NCI-H1092 (cell line): ENCODE measurements at regions not wholly inside any gene's neighbourhood (a gene's known extent, or its start where the extent isn't known, plus 50 kb on each side); places are given as distances from the start of the nearest gene placed in this dataset.
A peak's percentile ranks its signal among the peaks of the same experiment; 100 is the strongest.
"Not testable (repeated sequence)": the region's sequence is repeated elsewhere in the genome, so short reads cannot be mapped to it uniquely, and the experiment has no call there.

Experiments
- DNase-seq: peaks from one replicate; lab custom pipeline; 2025; lab: John Stamatoyannopoulos, UW

DNA sequence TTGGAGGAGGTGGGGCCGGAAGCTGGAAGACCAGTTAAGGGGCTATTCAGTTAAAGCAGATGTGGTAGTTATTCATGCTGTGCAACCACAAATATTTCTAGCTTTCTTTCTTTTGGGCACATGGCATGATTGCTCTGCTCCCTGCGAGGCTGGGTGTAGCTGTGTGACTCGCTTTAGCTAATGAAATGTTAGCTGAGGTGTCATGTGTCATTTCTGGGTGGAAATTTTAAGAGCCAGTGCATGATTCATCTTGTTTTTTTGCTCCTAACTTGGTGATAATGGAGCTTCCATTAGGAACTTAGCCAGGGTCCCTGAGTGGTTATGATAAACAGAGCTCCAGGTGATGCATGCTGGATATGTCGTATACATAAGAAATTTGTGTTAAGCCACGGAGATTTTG lies 300.6 kb downstream of the SATB1 start:
- DNase-seq = no peak

DNA sequence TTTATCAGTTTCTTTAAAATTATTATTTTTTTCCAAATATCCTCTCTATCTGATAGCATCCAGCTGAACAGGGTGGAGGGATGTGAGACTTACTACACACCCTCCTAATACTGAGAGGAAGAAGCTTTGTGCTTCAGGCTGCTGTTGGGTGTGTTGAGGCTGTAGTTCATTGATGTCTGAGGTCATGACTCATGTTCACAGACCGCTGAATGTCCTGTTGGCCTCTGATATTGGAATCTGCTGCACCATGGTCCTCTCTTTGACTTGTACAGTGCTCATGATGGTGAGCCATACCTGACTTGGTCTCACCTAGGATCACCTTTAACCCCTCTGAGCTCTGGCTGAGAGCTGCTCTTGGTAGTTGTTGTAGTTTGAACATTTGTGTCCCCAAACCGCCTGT lies 302.9 kb downstream of the SATB1 start:
- DNase-seq = no peak

DNA sequence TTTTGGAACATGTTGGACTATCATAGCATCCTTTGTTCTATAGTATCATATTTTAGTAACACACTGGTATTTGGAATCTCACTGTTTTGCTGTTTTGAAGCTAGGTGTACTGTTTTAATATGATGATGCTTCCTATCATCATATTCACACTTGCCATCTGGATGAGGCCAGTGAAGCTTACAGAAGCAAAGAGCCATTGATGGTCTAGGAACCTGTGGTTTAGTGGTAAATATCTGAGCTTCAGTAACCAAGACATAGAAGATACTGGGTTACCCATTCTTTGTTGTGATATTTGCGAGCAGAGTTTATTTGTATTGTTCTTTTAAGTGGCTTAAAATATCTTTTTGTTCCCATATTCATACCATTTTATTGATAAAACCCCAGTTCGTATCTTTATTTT lies 304.1 kb downstream of the SATB1 start:
- DNase-seq = no peak

DNA sequence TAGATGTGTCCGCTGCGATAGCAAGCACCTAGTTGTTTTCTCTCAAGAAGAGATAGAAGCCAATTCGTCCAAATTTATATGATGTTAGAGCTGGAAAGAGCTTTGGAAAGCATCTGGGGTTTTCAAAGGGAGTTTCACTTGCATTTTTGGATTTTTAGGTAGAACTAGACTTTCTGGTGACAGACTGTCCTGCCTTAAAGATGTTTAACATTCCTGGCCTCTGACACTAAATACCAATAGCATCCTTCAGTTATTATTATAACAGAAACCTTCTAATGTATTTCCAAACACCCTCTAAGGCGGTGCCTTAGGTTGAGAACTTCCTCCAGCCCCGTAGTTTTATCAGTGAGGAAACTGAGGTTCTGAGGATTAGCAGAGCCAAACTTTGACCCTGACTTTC lies 305.3 kb downstream of the SATB1 start:
- no peak for DNase-seq

DNA sequence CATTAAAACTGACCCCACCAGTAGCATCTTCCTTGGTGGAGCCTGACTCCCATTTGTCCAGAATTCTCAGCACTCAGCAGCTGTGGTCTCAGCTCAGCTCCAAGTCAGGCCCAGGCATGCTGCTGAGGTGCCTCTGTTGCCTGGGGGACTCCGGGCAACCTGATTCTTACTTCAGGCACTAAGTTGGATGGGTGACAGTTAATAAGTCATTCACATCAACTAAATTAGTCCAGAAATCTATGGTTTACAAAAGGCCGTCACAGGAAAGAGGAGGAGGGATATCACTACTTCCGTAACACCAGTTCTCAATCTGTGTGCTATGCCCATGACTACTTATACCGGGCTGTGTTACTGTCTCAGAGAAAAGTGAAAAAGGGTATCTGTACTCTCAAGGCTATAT lies 310.2 kb downstream of the SATB1 start:
- DNase-seq = no peak

DNA sequence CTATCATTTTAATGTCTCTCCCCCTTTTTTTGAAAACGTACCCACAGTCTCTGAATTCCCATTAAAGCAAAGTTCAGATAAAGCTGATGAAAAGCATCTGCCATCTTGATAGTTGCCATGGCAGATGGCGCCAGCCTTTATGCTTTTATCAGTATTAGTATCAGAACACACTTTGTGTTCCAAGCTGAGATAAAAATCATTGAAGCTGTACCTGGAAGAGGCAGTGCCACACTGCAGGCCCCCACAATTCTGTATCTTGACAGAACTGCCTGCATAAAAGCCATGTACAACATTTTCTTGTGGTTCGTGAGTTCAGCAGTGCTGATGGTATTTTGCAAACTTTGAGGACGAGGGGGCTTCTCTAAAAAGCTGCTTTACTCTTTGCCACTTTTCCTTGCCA lies 311.7 kb downstream of the SATB1 start:
- no peak for DNase-seq

DNA sequence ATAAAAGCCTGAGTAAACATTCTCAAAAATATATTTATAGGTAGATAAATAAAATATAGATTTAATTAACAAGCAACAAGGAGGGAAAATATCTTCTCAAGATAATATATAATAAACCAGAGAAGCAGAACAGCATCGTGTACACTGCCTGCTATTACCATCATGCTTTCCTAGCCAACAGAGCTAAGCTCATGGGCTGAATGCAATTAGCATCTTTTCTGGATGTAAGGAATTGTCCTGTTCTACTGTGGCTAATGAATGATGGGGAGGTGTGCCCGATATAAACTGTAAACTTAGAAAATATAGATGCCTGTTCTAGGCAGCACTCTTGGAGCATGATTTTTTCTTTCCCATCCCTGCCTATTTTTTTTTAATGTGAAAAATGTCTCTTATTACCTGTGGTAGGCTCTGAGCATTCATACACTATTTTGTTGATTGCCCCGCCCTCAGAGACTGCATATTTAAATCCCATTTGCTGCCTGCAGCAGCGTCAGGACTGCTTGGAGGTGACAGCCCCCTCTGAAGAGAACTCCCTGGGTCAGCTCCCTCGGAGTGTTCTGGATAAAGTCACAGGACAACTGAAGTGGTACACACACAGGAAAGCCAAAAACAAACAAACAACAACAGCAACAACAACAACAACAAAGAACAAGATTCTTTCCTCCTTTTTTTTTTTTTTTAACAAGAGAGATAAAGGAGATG lies 312.3 kb downstream of the SATB1 start:
- no peak for DNase-seq

DNA sequence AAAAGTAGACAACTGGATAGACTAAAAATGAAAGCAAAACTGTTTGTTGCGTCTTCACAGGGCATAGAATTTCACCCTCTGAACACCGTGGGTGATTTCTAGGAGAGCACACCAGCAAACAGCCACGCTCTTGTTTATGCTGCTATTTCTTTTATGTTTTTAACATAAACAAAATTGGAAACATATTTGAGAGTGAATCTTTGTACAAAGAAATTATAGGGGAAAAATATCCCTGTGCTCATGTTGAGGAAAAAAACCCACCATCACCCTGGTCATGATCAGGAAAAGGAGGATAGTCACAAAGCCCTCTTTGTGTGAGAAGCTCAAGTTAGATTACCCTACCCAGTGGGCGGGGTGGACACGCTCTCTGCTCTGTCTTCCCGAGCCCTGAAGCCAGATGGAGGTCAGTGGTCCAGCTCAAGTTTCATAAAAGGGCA lies 313.3 kb downstream of the SATB1 start:
- peak; percentile 5 for DNase-seq

DNA sequence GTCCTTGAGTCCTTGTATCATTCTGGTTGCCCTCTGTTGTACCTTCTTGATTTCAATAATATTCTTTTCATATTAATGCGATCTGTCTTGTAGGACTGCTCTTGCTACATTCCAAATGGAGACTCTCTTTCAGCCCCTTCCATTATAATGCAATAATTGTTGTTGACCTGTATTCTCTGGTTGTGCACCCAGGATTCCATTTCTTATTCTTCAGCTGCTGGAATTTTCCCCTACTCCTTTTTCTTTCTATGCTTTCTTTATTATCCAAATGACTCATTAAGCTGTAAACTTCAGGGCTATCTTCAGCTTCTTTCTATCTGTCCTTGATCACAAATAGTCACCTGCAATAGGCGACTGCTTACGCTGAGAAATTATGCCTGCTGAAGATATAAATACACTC lies 321.5 kb downstream of the SATB1 start:
- DNase-seq = no peak

DNA sequence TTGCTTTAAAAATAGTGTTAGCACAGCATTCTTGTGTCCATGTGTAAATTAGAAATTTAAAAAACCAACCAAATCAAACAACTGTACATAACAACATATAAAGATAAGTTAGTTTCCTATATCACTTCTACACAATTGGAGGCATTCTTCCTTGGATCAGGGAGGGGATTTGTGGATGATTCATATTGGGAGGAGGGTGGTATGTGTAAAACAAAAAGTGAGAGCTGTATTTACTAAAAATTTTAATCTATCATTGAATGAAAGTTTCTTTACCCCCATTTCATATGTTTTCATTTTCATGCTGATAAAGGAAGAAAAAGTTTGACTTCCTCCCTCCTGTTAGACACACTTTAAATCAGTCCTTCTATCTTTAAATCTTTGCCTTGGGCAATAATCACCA lies 325.0 kb downstream of the SATB1 start:
- DNase-seq = no peak

DNA sequence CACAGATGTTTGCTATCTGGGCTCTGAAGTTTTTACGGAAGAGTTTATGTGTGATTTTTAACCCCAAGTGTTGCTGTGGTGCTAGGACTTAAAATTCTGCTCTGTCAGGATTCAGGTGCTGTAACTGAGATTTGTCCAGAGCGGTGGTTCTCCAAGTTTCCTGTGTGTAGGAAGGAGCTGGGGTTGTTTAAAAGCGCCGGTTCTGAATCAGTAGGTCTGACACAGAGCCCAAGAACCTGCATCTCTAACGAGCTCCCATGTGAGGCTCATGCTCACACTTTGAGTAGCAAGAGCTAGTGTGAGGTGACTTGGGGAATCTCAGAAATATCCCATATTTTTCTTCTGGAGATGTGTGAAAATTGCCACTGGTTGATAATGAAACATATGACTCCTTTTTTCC lies 325.5 kb downstream of the SATB1 start:
- no peak for DNase-seq

DNA sequence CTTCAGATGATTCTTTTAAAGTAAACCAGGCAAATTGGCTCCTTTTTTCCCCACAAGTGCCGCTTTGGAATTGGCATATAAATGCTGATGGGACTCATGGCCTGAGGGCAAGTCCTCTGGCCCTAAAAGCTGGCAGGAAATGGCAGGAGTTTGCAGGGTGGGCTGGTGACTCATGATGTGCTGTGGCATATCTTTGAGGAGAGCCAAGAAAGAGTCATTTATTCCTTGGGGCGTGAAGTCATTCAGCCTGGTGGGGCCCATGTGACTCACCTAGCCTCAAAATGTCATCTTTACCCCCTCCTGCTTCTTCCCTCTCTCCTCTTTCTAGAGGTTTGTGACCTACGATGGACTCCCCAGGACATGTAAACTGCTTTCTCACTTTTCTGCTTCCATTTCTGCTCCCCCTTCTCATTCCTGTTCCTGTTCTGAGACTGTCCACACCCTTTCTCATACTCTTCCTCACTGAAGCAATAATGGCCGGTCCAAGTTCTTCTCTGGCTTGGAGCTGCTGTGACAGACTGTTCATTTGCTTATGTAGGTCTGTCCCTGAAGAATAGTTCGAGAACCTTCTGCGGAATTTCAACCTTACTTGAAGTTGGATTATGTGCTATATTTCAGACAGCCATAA lies 326.1 kb downstream of the SATB1 start:
- no peak for DNase-seq

DNA sequence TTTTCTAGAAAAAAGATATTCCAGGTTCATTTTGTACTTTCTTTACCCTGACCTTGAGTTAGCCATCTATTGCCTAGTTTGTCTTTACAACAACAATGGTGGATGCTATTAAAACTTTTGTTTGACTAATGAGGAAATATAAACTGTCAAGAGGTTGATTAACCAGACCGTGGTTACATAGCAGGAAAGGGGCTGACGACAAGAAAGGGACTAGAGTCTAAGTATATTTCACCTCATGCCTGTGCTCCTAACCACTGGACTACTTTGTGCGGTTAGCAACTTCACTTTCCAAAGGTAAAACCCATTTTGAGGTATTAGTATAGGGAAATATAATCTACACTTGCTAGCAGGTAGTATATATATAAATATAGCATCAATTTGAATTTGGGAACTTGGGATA lies 327.1 kb downstream of the SATB1 start:
- no peak for DNase-seq

DNA sequence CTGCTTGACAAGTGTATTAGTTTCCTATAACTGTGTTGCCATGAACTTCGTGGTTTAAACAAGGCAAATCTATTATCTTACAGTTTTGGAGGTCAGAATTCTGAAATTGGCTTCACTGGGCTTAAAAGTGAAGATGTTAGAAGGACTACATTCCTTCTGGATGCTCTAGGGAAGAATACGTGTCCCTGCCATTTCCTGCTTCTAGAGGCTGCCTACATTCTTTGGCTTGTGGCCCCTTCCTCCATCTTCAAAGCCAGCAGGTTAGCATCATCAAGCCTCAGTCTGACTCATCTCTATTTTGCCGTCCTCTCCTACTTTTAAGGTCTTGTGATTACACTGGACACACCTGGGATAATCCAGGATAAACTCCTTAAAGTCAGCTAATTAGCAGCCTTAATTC lies 327.7 kb downstream of the SATB1 start:
- DNase-seq = no peak

DNA sequence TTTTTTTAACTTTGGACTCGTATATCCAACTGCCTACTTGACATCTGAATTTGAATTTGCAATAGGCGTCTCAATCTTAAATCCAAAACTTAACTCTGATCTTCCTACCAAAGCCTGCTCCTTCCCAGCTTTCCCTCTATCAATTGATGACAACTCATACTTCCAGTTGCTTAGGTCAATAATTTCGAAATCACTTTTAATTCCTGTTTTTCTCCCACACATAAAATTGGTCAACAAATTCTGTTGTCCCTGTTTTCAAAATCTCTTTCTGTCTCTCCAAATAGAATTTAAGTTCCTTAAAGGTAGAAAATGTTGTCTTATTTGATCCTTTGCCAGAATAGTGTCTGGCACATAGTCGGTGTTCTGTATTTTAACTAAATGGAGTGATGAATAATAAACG lies 332.4 kb downstream of the SATB1 start:
- DNase-seq = no peak

DNA sequence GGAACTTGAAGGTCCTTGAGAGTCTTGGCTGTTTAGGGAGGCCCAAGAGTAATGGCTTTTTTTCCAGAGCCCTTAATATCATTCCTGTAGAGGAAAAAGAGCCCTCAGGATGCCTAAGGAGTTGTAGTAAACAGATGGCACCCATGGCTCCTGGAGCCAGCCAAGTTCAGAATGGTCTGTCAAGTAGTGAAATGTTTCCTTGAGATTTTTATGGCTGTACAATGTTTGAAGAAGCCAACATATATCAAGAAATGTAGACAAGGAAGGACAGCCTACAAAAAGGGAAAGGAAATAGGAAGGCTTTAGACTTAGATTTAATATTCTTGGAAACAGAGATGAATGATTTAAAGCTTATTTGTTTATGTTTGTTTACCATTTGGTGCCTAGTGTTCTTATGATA lies 334.8 kb downstream of the SATB1 start:
- DNase-seq = no peak

DNA sequence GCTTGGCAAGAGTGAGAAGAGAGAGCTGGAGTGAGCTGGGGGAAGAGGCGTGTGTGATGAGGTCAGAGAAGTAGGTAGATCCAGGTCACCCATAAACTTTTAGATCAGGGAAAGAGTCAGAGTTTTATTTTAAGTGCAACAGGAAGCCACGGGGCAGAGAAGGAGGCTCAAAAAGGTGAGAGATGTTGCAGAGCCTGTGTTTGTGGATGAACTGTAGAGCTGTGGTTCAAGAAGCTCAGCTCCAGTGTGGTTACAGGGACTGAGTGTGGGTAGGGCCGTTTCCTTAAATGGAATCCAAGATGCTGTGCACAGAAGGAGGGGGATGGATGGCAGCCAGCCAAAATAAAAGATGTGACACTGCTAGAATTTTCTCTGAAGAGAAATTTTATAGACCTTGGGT lies 337.2 kb downstream of the SATB1 start:
- DNase-seq = no peak

DNA sequence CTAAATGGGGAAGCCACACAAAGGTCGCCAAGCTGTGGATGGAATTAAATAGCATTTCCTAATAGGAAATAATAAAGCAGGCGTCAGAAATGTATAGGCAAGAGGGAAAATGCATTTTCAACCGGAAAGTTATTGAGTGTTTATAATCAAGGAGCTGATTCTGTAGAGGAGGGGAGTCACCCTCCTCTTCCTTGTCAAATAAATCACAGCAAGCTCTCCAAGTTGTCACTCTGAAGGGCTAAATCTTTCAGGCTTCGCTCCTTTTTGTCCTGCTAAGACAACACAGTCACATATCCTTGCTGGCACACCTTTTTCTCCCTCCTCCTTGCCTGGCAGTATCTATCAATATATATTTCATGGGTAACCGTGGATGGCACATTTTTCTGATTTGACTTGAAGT lies 338.4 kb downstream of the SATB1 start:
- no peak for DNase-seq

DNA sequence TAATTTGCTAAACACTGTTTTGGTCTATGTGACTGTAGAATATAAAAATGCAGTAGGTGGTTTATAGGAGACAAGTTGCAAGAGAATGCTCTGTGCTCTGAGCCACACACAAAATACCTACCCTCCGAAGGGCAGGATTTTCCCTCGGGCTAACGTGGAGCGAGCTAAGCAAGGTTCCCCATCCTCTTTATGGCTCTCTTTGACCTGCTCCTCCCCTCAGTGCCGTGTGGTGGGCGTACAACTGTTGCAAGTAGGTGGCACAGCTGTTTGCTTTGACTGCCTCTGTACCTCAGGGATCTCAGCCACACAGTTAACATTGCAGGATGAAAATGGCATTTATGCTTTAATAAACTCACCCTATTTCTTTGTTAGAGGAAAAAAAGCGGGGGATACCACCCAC lies 339.1 kb downstream of the SATB1 start:
- no peak for DNase-seq

DNA sequence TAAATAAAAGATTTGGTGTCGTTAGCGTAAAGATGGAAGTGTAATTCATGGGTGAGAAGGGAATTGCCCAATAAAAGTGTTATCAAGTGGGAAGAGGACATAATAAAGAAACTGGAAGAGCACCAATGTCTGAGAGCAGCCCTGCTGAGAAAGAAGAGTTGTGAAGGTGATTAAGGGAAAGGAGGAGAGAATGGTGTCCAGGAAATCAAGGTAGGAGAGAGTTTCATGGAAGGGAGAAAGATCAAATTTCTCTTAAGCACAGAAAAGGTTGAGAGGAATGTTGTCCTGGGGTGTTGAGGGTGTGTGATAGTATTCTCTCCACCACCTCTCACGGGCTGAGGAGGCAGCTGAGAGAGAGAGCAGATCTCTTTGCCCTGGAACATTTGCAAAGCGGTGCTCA lies 339.7 kb downstream of the SATB1 start:
- DNase-seq = no peak

DNA sequence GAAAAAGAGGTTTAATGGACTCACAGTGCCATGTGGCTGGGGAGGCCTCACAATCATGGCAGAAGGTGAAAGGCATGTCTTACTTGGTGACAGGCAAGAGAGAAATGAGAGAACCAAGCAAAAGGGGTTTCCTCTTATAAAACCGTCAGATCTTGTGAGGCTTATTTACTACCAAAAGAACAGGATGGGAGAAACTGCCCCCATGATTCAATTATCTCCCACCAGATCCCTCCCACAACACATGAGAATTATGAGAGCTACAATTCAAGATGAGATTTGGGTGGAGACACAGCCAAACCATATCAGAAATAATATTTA lies 340.8 kb upstream of the TBC1D5 start:
- DNase-seq = not testable (repeated sequence)

DNA sequence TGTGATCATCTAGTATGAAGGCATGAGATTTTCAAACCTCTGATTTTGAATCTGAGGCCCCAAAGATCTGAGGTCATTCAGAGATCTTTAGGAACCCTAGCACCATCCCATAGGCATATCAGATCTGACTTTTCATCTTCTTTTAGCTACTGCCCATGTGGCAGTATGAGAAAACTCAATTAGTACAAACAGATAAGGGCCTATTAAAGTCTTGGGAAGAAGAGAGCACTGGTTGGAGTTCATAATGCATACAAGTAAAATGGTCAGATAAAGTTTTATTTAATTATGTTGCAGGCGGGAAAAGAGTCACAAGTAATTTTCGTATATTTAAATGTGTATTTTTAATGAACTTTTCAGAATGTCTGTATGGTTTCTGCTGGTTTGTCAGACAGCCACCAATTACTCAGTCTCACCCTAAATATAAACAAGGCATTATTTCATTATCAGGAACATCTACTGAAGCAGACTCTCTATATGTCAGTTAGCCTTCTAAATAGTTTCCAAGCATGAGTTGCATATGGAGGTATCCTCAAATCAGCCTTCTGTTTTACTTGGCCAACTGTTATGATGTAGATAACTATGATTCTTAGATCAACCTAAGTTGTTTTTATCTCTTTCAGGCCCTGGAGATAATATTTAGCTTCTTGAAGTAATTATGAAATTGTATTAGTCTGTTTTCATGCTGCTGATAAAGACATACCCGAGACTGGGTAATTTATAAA lies 340.3 kb upstream of the TBC1D5 start:
- no peak for DNase-seq

DNA sequence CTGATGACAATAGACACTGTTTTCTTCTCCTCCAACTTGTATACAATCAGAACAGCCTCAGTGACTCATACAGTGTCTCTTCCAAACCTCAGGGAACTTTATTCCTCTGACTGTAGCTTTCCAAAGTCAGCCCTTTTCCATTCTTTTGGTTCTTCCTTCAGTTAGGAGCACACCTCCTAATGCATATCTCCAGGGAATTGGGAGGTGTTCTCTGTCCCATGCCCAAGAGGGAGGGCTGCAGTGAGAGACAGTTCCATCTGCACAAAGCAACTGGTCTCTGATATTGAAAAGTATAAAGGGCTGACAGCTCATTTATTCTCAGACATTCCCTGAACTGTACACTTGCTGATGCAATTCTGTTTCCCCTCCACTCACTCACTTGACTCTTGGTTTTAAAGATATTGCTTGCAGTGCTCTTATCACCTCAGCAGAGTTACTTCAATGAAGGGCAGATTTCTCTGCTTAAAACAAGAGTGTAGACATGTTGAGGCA lies 337.8 kb upstream of the TBC1D5 start:
- DNase-seq = no peak

DNA sequence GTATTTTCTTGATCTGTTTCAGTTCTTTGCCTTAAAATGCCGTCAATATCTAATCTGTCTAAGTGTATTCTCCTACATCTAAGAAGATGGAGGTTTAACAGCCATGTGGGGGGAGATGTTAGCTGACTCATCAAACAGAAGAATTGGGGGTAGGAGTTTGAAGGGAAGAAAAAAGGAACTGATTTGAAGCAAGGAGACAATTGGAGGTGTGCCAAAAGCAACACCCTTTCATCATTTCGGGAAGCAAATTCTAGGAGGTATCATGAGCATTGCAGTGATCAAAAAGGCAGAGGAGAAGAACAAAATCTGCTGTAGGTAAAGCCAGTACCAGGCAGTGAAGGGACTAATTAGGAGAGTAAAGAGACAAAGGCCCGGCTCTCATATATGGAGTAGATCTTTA lies 337.3 kb upstream of the TBC1D5 start:
- no peak for DNase-seq
